Activated CD4-positive, alpha-beta T cell treated with anti-CD3 and anti-CD28 coated beads, Interleukin-2, Interleukin-4, amounts not matched to agents 100 ng/mL and 50 ng/mL, durations not matched to agents 16 hours and 8 hours (primary cell): ENCODE measurements at regions not wholly inside any gene's neighbourhood (a gene's known extent, or its start where the extent isn't known, plus 50 kb on each side); places are given as distances from the start of the nearest gene placed in this dataset.

Experiments
- DNase-seq: peaks from one replicate; pipeline ENCODE4 v3.0.0-alpha.2; 2020; ENCODE audit warnings: low spot score

DNA sequence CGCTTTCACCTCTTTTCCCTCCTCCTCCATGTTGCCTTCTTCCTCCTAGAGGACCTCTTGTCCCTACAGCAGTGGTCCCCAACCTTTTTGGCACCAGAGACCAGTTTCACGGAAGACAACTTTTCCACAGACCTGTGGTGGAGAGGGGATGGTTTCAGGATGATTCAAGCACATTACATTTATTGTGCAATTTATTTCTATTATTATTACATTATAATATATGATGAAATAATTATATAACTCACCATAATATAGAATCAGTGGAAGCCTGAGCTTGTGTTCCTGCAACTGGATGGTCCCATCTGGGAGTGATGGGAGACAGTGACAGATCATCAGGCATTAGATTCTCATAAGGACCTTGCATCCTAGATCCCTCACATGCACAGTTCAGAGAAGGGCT is 152.2 kb upstream of the NCKAP5 start:
- no peak for DNase-seq

DNA sequence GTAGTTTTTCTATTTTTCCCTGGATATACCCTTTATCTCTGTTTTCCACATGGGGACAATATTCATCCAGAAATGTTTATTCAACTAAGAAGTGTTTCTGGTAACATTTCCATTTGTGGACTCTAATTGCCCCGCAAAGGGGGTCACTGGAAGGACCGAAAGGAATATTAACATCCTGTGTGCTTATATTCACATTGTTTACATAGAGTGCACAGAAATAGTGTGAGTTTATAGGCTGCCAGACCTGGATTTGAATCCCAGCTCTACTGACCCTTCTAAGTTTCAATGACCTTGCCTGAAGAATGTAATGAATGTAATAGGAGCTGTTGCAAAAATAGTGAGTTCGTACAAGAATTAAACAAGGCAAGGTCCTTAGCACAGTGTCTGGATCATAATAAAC is 152.9 kb upstream of the NCKAP5 start:
- no peak for DNase-seq

DNA sequence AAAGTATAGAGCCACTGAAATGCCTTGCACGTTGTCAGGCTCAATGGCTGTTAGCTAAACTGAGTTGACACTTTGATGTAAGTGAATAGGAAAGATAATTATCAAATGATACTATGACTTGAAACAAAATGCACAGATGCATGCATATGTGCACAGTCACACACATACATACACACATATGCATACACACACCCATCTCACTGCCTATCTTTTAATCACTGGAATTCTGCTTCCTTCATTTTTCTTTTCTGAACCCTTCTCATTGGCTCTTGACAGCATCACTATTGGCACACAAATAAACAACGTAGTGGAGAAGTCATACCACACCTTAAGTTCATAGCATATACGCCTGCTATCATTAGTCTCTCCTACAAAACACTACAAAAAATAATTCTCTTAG is 154.9 kb upstream of the NCKAP5 start:
- DNase-seq = no peak

GRCh38 chr2:133726973-133727372 is 158.7 kb upstream of the NCKAP5 start:
- no peak for DNase-seq

GRCh38 chr2:133732059-133732458 is 163.8 kb upstream of the NCKAP5 start:
- no peak for DNase-seq

DNA sequence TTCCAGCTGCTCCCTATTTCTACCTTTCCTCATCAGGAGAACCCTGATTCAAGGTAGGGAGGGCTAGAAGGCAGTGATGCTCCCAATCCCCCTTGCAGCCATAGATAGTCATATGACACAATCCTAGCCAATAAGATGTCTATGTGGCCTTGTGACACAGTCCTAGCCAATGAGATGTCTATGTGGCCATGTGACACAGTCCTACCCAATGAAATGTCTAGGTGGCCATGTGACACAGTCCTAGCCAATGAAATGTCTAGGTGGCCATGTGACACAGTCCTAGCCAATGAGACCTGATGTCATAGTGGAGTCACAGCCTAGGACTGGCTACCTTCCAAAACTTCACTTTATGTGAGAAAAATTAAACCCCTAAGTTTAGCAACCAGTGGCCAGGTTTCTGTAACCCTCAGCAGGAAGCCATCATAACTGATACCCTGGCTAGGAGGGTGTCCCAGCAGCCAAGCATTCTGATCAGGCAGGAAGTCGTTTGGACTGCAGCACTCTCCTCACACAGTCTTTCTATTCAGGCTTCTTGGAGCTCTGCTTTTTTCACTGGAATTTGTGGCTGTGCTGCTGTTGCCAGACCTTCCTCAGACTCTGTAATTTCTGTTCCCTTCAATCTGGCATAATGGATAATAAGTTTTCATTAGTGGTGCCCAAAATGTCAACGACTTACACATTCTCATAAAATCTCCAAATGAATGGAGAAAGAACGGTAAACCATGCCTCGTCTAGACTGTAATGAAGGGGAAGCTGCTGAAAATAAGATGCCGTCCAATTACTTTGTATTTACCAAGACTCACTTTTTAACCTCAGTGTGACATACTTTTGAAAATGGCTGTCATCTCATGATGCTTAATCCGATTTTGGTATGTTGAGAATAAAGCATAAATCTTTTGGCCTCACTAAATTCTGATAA is 165.0 kb upstream of the NCKAP5 start:
- DNase-seq = no peak

DNA sequence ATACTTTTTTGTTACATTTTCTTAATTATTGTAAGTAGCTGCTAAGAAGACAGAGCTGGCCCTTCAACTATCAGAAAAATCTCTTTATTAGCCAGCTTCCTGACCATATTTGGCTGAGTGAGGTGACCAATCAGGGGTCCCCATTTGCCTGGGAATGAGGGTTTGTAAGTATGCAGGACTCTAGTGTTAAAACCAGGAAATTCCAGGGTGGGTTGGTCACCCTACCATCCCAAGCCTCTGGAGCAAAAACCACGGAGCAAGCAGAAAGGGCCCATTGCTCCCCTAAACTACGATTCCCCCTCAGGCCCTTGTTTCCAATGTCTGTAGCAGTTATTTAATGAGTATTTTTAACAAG is 165.6 kb upstream of the NCKAP5 start:
- DNase-seq = no peak

- DNase-seq = no peak
These were observed 166.6 kb upstream of the NCKAP5 start for GRCh38 chr2:133734716-133735495.

DNA sequence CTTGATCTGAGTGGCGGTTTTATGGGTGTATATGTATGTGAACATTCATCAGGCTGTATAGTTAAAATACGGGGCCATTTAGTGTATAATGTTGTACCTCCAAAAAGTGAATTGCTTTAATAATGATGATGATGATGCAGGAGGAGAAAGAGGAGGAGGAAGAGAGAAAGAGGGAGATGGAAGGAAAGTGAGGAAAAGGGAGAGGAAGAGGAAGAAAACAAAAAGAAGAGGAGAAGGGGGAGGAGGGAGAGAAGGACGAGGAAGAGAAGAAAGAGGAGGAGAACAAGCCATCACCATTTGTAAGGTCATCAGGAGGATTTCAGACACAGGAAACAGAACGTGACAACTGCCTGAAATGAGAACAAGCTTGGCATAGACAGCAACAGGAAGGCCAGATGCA is 168.4 kb upstream of the NCKAP5 start:
- DNase-seq = no peak

DNA sequence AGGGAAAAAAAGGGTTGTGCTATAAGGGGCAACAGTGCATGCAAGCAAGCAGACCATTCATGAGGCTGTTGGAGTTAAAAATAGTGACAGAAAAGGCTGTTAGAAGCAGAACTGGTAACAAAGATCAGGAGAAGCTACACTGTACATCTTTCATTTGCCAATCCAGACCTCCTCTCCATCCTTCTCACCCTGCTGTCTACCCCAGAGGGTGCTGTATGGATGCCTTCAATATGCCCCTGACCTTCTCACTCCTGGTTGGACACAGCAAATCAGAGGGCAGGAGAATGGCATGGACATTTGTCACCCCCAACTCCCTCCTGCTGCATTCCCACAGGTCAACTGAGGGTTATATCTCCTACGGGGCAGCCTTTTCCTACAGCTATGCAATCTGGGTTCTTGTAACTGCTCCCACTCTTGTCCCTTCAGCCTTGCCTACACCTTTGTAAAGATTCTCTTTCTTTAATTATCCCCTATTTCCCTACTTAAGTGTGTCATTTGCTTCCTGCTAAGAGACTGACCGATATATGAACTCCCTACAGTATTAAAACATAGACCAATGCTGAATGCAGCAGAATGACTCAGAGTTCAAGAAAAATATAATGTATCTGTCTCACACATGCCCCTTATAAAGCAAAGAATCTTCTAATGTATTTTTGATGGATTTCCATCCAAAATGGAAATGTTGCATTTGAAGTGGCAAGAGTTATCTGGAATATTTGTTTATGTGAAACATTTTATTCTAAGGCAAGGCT is 169.2 kb upstream of the NCKAP5 start:
- no peak for DNase-seq

- DNase-seq = no peak
These were observed 170.8 kb upstream of the NCKAP5 start for GRCh38 chr2:133739039-133739438.

DNA sequence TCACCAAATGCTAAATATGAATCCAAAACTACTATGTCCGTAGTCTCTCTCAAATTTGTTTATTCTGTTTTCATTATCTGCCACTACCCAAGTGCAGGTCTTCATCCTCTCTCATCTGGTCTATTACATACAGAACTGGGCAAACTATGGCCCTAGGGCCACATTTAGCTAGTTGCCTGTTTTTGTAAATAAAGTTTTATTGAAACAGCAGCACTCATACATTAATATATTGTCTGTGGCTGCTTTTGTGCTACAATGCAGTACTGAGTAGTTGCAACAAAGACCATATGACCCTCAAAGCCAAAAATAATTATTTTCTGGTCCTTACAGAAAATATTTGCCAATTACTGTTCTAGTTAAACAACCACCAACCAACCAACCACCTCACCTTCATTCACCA is 172.2 kb upstream of the NCKAP5 start:
- DNase-seq = no peak

DNA sequence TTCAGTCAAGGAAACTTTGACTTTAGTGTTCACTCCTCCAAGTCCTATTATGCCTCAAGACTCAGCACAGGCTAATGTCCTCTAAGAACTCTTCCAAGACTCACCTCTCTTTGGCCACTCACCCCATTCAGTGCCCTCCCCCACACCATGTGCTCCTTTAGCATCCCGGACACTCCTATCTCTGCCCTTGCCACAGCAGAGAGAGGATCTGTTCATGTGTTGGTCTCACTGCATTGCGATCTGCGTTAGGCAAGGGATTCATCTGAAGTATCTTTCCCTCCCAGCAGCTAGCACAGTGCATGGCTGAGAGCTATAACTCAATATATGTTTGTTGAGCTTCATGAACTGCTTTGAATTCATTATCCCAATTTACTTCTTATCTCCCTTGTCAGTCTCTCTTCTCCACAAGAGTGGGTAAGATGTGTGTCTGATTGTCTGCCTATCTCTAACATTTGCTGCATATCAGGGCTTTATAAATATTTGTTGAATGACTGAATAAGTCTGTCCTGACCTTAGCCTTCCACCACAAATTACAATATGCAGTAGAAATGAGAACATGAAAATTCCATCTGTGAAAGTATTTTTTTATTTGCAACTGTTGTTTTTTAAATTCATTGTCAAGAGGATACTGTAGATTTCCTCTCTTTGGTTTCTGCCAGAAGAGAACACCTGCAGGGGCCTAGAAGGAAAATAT is 179.9 kb upstream of the NCKAP5 start:
- no peak for DNase-seq

- DNase-seq = no peak
These were observed 185.4 kb upstream of the NCKAP5 start for GRCh38 chr2:133753665-133754064.

DNA sequence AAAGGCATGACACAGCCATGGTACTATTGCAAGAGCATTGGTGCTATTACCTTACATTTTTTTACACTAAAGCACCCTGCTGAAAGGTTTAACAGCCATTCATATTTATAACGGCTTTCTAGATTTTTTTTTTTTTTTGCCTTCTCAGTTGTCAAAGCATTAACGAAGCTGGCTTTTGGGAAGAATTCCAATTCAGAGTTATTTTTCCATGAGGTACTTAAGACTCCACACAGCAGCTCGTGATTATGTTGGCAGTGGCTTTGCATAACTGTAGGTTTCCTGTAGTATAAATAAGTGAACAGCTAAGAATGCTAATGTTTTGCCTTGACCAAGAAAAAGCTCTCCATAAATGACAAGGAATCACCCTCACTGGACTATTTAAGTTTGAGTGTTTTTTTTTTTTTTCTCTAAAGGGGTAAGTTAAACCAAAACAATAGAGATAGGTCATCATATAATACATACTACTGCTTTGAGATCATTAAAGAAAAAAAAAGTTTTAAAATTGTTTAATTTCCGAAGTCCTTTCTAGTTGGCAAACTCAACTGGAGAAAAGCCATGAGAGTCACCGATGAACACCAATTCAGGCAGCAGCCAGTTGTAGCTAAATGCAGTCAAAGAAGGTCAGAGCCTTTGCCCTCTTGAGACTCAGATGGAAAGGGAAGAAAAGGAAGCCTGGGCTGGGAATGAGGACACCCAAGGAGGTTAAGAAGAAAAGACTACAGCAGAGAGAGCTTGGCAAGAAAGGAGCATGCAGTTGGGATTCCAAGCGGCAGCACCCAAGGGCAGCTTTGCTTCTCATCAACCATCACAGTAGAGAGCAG is 187.4 kb upstream of the NCKAP5 start:
- no peak for DNase-seq

DNA sequence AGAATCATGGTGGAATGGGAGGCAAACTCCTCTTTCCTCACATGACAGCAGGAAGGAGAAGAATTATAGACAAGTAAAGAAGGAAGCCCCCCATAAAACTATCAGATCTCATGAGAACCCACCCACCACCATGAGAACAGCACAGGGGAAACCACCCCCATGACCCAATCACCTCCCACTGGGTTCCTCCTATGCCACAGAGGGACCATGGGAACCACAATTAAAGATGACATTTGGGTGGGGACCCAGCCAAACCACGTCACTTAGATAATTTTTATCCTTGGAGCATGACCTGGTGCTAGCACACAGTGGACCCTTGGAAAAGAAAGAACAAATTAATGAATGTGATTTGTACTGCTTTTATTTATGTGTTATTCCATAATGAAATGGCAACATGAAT is 188.6 kb upstream of the NCKAP5 start:
- DNase-seq = no peak

DNA sequence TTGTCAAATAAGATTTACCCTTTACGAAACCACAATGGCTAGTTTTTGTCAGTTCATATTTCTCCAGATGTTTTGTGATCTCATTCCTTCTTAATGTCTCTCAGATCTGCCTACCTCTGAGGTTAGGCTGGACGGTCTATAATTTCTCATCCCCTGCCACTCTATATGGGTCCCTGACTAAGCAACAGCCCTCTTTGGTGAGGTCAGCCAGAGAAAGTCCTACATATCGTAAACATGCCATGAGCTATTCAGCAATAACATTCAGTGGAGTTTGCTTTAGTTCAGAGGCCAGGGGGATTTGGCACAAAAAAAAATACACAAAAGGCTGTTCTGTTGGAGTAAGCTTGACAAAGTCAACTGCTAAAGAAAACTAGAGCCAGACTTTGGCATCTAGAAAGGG is 192.1 kb upstream of the NCKAP5 start:
- no peak for DNase-seq

DNA sequence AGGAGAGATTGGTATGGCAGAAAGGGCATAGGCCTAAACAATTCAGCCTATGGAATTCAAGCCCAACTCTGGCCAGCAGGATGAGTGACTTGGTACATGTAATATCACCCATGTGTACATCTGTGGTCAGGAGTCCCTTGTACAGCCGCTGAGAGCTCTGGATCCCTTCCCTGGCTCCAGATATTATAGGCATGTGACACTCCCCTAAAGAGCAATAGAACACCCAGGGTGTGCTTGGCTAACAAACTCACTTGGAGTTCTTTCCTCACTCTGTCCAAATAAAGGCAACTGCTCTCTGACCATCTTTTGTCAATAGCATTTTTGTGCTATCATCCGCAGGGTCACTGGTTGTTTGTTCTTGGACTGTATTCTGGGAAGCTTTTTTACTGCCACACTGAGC is 197.4 kb upstream of the NCKAP5 start:
- no peak for DNase-seq

GRCh38 chr2:133766164-133766832 is 198.0 kb upstream of the NCKAP5 start:
- DNase-seq = no peak

DNA sequence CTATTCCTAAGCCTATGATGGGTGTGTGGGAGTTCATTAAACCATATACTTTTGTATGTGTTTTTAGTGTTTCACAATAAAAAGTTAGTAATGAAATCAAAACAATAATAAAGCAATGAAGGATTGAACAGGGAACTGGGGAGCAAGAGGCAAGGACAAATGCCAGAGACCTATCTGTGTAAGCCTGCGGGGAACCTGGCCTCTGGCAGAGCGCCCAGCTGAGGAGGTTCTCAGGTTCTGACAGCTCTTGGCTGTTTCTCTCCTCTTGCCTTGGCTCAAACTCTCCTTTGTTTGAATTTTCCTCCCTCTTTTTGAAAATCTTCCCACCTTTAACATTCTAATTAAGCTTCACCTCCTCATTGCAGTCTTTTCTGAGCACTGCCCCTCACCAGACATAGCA is 200.0 kb upstream of the NCKAP5 start:
- DNase-seq = no peak
